ENCODE measurements at regions not wholly inside any gene's neighbourhood (a gene's known extent, or its start where the extent isn't known, plus 50 kb on each side); places are given as distances from the start of the nearest gene placed in this dataset.

DNA sequence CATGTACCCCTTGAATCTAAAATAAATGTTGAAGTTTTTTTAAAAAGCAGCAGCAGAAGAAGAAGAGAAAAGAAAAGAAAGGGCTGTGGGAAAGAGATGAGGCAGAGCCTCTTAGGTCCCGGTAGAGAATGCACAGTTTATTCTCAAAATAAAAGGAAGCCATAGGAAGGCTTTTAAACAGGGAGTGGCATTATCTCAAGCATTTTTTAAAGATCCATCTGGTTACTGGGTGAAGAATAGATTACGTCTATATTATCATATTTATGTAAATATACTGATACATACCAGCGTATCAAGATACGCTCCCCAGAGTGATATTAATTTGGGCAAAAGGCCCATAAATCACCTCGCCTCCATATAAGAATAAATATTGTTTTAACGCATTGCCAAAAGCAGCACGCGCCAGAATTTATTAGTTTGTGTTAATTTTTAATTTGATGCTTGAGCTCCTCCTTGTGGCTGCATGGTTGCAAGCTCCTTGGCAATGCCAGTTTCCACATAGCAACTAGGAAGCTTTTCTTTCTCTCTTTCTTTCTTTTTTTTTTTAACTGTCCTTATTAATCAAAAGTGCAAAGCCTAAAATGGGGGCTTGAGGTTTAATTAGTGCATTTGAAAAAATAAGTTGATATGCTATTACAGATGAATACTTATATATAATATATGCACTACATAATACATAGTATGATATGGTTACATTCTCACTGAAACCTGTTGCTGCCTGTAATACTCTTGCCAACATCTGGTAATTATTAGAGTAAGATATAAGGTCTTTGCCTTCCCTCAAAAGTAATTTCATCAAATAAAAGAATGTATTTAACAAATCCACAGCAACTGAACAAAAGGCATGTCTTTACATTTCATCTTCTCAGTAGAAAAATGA, 242.8 kb upstream of the UBE2E2 start:
- TF ChIP-seq IRF2 (CRISPR knock-in tag; IDR thresholded peaks at IDR 0.05; ENCODE audit: borderline replicate concordance, low read depth): no peak
- TF ChIP-seq, protein P1, sequence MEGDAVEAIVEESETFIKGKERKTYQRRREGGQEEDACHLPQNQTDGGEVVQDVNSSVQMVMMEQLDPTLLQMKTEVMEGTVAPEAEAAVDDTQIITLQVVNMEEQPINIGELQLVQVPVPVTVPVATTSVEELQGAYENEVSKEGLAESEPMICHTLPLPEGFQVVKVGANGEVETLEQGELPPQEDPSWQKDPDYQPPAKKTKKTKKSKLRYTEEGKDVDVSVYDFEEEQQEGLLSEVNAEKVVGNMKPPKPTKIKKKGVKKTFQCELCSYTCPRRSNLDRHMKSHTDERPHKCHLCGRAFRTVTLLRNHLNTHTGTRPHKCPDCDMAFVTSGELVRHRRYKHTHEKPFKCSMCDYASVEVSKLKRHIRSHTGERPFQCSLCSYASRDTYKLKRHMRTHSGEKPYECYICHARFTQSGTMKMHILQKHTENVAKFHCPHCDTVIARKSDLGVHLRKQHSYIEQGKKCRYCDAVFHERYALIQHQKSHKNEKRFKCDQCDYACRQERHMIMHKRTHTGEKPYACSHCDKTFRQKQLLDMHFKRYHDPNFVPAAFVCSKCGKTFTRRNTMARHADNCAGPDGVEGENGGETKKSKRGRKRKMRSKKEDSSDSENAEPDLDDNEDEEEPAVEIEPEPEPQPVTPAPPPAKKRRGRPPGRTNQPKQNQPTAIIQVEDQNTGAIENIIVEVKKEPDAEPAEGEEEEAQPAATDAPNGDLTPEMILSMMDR (IDR thresholded peaks at IDR 0.05): peak; percentile 48
- TF ChIP-seq, protein P2, sequence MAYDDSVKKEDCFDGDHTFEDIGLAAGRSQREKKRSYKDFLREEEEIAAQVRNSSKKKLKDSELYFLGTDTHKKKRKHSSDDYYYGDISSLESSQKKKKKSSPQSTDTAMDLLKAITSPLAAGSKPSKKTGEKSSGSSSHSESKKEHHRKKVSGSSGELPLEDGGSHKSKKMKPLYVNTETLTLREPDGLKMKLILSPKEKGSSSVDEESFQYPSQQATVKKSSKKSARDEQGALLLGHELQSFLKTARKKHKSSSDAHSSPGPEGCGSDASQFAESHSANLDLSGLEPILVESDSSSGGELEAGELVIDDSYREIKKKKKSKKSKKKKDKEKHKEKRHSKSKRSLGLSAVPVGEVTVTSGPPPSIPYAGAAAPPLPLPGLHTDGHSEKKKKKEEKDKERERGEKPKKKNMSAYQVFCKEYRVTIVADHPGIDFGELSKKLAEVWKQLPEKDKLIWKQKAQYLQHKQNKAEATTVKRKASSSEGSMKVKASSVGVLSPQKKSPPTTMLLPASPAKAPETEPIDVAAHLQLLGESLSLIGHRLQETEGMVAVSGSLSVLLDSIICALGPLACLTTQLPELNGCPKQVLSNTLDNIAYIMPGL (CRISPR knock-in tag; IDR thresholded peaks at IDR 0.05): no peak

Data from WTC11 (cell line).